ENCODE measurements at regions not wholly inside any gene's neighbourhood (a gene's known extent, or its start where the extent isn't known, plus 50 kb on each side); places are given as distances from the start of the nearest gene placed in this dataset.

DNA sequence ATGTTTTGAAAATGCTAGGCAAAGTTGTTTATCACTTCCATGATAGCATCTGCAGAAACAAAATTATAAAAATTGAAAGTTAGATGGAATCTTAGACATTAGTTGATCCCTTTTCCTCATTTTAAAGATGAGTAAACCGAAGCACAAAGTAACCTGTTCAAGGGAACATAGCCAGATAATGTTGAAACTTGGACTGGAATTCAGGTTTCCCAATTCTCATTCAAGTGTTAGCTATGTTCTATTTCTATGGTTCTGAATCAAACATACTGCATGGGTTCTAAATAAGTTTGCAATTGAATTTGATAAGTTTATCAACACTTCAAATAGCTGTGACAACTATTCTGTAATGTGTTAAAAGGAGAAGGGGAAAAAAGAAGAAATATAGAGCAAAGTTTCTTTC is 122.4 kb upstream of the SOX5 start:
- TF ChIP-seq, protein P1, sequence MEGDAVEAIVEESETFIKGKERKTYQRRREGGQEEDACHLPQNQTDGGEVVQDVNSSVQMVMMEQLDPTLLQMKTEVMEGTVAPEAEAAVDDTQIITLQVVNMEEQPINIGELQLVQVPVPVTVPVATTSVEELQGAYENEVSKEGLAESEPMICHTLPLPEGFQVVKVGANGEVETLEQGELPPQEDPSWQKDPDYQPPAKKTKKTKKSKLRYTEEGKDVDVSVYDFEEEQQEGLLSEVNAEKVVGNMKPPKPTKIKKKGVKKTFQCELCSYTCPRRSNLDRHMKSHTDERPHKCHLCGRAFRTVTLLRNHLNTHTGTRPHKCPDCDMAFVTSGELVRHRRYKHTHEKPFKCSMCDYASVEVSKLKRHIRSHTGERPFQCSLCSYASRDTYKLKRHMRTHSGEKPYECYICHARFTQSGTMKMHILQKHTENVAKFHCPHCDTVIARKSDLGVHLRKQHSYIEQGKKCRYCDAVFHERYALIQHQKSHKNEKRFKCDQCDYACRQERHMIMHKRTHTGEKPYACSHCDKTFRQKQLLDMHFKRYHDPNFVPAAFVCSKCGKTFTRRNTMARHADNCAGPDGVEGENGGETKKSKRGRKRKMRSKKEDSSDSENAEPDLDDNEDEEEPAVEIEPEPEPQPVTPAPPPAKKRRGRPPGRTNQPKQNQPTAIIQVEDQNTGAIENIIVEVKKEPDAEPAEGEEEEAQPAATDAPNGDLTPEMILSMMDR (IDR thresholded peaks at IDR 0.05; ENCODE audit: extremely low read depth, low read depth, low read length): no peak
- H3K4me3 ChIP-seq (ENCODE audit: insufficient read depth, low read length): no peak overlapping the region
- H2AFZ ChIP-seq (ENCODE audit: low read length): no peak overlapping the region
- no peaks in the 10 kb centered on the region for H3K36me3 ChIP-seq (ENCODE audit: insufficient read depth, low read length)
- H3K27ac ChIP-seq (ENCODE audit: low read depth, low read length): no peak overlapping the region
- H3K27me3 ChIP-seq (ENCODE audit: insufficient read depth, low read length): no peaks in the 10 kb centered on the region
- H3K4me2 ChIP-seq (ENCODE audit: insufficient read depth, low read length): no peak overlapping the region
- no peaks in the 10 kb centered on the region for H4K20me1 ChIP-seq (ENCODE audit: insufficient read depth, low read length)
- H3K79me2 ChIP-seq (ENCODE audit: insufficient read depth, low read length): no peaks in the 10 kb centered on the region
- H3K4me1 ChIP-seq (ENCODE audit: insufficient read depth, low read length): peaks cover 7% of the 10 kb centered on the region
- no peaks in the 10 kb centered on the region for H3K9me3 ChIP-seq (ENCODE audit: low read depth, low read length)
- DNase-seq (ENCODE audit: insufficient read length, low spot score, missing footprints): no peak

DNA sequence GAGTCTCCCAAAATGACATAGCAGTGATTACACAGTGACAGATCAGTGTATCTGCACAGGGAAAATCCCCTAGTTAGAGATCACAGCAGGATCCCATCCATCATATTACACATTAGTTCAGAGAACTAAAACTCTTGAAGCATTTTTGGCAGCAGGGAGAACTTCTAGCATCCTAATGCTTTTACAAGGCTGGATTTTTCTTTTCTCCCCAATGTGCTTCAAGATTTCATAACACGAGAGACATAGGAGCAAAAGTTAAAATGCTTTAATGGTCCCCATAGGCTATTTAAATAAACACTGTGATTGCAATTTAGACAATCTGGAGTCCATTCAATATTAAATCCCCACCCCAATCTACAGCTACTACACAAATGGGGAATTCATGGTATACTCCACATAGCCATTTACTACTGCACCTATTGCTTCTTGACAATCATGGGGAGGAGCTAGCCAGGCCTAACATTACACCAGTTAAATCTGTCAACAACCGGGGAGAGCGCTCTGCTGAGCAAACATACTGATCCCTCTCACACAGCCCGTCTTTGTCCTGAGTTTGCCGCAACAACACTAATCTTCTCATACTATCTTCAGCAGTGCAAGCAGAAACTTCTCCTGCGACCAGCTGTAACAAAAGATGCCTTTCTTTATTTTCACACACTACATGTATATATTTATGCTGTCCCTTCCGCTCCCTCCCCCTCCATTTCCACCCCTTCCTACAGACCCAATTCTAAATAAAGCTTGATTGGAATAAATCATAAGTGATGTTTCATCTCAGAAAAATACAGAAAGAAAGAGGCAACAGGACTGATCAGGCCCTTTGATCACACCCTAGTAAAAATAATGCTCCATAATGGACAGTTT is 120.3 kb upstream of the SOX5 start:
- TF ChIP-seq, protein P1 (IDR thresholded peaks at IDR 0.05; ENCODE audit: extremely low read depth, low read depth, low read length): no peak
- Histone ChIP-seq H3K79me2 (ENCODE audit: insufficient read depth, low read length) (no peaks in the 10 kb centered on the region), H3K4me3 (ENCODE audit: insufficient read depth, low read length) (no peak overlapping the region), H3K27ac (ENCODE audit: low read depth, low read length) (no peak overlapping the region), H3K4me2 (ENCODE audit: insufficient read depth, low read length) (no peak overlapping the region), H4K20me1 (ENCODE audit: insufficient read depth, low read length) (no peaks in the 10 kb centered on the region), H2AFZ (ENCODE audit: low read length) (no peak overlapping the region), H3K27me3 (ENCODE audit: insufficient read depth, low read length) (no peaks in the 10 kb centered on the region), H3K9me3 (ENCODE audit: low read depth, low read length) (no peaks in the 10 kb centered on the region), H3K4me1 (ENCODE audit: insufficient read depth, low read length) (peaks cover 15% of the 10 kb centered on the region), H3K36me3 (ENCODE audit: insufficient read depth, low read length) (no peaks in the 10 kb centered on the region)
- DNase-seq (ENCODE audit: insufficient read length, low spot score, missing footprints): no peak

DNA sequence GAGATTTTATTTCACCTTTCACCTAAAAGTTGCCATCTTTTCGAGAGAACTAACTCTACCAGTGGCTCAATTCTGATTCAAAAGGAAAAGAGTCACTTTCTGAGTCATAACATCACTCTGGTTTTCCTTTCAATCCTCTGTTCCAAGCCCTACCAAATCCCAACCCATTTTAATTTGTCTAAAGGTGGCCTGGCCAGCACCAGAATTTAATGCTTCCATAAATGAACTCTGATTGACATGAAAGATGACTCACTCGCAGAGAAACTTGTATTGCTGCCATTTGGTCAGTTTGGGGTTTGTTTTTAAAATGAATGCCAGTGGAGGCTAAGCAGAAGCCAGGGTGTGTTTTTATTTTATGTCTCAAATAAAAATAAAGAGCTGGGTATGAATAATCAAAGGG is 117.4 kb upstream of the SOX5 start:
- no peak overlapping the region for H3K4me3 ChIP-seq (ENCODE audit: insufficient read depth, low read length)
- TF ChIP-seq, protein P1 (IDR thresholded peaks at IDR 0.05; ENCODE audit: extremely low read depth, low read depth, low read length): no peak
- H3K9me3 ChIP-seq (ENCODE audit: low read depth, low read length): no peaks in the 10 kb centered on the region
- H3K4me2 ChIP-seq (ENCODE audit: insufficient read depth, low read length): peak overlapping the region; percentile 22
- H3K79me2 ChIP-seq (ENCODE audit: insufficient read depth, low read length): no peaks in the 10 kb centered on the region
- peak; percentile 62 for DNase-seq (ENCODE audit: insufficient read length, low spot score, missing footprints)
- no peaks in the 10 kb centered on the region for H4K20me1 ChIP-seq (ENCODE audit: insufficient read depth, low read length)
- H3K27ac ChIP-seq (ENCODE audit: low read depth, low read length): peak overlapping the region; percentile 29
- H3K36me3 ChIP-seq (ENCODE audit: insufficient read depth, low read length): no peaks in the 10 kb centered on the region
- peaks cover 22% of the 10 kb centered on the region for H3K4me1 ChIP-seq (ENCODE audit: insufficient read depth, low read length)
- no peak overlapping the region for H2AFZ ChIP-seq (ENCODE audit: low read length)
- no peaks in the 10 kb centered on the region for H3K27me3 ChIP-seq (ENCODE audit: insufficient read depth, low read length)

DNA sequence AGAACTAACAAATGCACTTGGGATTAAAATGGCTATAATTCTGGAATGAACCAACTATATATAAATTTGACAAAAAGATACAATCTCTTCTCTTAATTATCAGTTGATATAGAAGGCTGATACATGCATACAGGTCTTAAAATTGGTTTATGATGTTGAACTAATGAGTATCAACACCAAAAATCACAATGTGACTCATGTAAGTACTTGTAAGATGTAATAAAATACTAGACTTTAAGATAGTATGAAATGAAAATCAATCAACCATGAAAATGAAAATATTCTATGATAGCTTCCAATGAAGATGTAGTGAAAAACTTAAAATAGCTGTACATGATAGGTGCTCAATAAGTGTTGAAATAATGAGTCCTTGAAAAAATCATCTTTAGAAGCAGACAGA is 116.6 kb upstream of the SOX5 start:
- Histone ChIP-seq H4K20me1 (ENCODE audit: insufficient read depth, low read length) (no peaks in the 10 kb centered on the region), H2AFZ (ENCODE audit: low read length) (no peak overlapping the region), H3K27ac (ENCODE audit: low read depth, low read length) (no peak overlapping the region), H3K9me3 (ENCODE audit: low read depth, low read length) (no peaks in the 10 kb centered on the region), H3K36me3 (ENCODE audit: insufficient read depth, low read length) (no peaks in the 10 kb centered on the region), H3K27me3 (ENCODE audit: insufficient read depth, low read length) (no peaks in the 10 kb centered on the region), H3K4me2 (ENCODE audit: insufficient read depth, low read length) (no peak overlapping the region), H3K4me3 (ENCODE audit: insufficient read depth, low read length) (no peak overlapping the region), H3K79me2 (ENCODE audit: insufficient read depth, low read length) (no peaks in the 10 kb centered on the region), H3K4me1 (ENCODE audit: insufficient read depth, low read length) (peaks cover 22% of the 10 kb centered on the region)
- DNase-seq (ENCODE audit: insufficient read length, low spot score, missing footprints): no peak
- TF ChIP-seq, protein P1 (IDR thresholded peaks at IDR 0.05; ENCODE audit: extremely low read depth, low read depth, low read length): no peak
